GM10266 (cell line): ENCODE measurements at regions not wholly inside any gene's neighbourhood (a gene's known extent, or its start where the extent isn't known, plus 50 kb on each side); places are given as distances from the start of the nearest gene placed in this dataset.

Experiments used
- DNase-seq: peaks from one replicate; pipeline ENCODE4 v3.0.0; 2012; ENCODE audit errors: extremely low spot score
- TF ChIP-seq, protein P1 (sequence below): IDR thresholded peaks from 2 replicates; pipeline ENCODE4 v1.5.1; 2012; ENCODE audit warnings: mild to moderate bottlenecking, low read depth; ENCODE audit not compliant: control insufficient read depth, insufficient read depth; ENCODE audit errors: missing control alignments

DNA sequence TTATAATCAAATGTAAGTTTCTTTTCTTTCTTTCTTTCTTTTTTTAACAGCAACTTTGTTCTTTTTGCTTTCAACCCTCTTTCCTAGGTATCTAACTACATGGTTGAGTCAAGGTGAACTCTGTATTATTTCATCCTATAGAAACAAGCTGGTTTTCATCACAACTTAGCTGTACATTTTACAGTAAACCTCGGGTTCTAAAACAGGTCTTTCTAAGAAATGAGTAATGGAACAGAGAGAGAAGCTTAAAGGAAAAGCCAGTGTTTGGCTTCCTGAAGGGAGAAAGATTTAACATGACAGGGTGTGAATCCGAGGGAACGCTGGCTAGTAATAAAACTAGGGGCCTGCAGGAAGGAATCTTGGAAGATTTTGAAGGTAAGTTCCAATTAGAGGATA is 143.4 kb upstream of the ITGB1 start:
- TF ChIP-seq, protein P1, sequence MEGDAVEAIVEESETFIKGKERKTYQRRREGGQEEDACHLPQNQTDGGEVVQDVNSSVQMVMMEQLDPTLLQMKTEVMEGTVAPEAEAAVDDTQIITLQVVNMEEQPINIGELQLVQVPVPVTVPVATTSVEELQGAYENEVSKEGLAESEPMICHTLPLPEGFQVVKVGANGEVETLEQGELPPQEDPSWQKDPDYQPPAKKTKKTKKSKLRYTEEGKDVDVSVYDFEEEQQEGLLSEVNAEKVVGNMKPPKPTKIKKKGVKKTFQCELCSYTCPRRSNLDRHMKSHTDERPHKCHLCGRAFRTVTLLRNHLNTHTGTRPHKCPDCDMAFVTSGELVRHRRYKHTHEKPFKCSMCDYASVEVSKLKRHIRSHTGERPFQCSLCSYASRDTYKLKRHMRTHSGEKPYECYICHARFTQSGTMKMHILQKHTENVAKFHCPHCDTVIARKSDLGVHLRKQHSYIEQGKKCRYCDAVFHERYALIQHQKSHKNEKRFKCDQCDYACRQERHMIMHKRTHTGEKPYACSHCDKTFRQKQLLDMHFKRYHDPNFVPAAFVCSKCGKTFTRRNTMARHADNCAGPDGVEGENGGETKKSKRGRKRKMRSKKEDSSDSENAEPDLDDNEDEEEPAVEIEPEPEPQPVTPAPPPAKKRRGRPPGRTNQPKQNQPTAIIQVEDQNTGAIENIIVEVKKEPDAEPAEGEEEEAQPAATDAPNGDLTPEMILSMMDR: no peak
- DNase-seq: no peak

DNA sequence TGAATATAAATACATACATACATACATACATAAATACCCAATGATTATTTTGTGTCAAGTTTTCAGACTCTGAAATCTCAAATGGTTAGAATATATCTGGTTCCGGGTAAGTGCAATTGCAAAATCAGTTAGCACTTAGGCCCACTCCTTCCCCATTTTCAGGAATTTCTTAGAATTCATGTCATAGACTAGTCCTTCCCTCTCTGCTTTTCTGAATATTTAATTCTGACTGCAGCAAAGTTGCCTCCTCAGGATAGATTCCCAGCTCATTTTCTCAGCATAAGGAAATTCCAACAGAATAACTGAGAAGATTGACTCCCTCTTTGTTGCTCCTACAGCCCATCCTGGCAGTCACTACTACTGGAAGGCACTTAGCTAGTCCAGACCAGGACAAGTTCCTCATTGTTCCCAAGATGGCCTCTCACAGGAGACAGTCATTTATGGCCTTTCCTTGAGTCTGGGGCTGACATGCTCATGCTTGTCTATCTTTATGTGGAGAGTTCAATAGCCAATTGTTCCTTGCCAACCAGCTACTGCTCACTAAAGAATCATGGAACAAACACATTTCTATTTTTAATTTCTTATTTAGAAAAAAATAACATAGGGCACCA is 142.9 kb upstream of the ITGB1 start:
- no peak for DNase-seq
- TF ChIP-seq, protein P1: no peak

DNA sequence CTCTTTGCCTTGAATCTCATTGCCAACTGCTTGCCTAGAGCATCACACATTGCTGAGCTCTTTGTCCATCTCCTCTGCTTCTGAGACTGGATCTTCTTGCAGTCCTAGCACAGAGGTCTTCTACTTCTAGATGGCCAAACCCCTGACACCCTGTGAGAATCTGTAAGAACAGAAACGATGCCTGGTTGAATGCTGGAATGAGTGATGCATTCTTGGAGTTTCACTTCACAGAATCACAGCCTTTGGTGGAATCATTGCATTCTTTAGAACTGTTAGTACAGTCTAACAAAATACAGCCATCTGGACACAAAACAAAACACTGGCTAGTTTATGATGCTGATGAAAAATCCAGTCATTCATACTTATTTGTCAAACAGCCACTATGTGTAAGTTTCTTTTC is 141.7 kb upstream of the ITGB1 start:
- TF ChIP-seq, protein P1: no peak
- DNase-seq: no peak

DNA sequence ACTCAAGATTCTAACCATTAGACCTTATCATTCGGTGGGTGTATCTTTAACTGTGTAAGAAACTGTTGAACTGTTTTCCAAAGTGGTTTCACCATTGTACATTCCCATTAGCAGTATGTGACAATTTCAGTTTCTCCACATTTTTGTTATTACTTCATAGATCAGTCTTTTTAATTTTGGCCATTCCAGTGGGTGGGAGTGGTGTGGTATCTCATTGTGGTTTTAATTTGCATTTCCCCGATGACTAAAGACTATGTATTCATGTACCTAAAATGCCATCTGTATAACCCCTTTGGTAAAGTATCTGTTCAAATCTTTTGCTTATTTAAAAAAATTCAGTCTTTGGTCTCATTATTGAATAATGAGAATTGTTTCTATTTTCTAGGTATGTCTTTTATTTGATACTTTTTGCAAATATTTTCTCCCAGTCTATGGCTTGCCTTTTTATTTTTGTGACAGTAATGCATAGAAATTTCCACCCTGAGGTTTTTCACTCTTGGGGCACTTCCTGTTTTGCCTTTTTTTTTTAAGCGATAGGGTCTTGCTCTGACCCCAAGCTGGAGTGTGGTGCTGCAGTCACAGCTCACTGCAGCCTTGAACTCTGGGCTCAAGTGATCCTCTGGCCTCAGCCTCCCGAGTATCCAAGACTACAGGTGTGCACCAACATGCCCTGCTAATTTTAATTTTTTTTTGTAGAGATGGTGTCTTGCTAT is 141.1 kb upstream of the ITGB1 start:
- DNase-seq: no peak
- TF ChIP-seq, protein P1: no peak

DNA sequence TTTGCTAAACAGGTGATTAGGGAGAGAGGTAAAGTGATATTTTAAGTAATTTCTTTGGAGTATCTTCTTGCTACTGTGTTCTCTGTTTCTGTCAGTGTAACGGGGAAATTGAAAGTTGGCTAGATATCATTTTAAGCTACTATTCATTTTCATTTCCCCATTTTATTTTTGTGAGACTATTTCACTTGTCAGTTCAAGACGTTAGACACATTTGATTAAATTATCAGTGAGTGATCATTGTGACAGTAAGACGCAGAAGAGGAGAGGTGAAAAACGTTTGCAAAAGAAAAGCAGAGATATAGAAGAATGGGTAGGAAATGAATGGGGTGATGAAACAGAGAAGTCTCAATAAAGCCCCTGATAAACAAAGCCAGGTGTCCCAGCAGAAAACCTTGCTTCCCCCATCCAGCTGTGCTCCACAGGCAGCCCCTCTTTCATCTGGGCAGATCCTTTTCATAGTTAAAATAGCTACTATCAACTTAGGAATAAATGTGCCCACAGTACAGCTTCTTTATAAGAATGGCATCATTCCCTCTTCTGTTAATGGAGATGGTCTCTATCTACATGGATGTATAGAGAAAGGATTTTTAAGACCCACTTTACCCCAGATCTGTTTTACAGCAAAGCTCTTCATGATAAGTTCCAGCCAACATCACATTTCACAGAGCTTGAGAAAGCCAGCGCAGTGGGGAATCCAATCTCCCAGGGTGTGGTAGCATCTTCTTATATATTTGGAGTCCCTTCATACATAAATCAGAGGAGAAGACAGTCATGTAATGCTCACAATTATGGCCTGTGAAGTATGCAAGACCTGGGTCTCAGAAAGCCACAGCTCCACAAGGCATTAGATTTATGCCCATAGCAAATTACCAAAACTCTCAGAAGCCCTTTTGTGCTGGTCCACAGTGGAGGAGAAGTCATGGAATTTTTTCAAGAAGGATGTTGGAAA is 138.1 kb upstream of the ITGB1 start:
- TF ChIP-seq, protein P1: no peak
- no peak for DNase-seq

DNA sequence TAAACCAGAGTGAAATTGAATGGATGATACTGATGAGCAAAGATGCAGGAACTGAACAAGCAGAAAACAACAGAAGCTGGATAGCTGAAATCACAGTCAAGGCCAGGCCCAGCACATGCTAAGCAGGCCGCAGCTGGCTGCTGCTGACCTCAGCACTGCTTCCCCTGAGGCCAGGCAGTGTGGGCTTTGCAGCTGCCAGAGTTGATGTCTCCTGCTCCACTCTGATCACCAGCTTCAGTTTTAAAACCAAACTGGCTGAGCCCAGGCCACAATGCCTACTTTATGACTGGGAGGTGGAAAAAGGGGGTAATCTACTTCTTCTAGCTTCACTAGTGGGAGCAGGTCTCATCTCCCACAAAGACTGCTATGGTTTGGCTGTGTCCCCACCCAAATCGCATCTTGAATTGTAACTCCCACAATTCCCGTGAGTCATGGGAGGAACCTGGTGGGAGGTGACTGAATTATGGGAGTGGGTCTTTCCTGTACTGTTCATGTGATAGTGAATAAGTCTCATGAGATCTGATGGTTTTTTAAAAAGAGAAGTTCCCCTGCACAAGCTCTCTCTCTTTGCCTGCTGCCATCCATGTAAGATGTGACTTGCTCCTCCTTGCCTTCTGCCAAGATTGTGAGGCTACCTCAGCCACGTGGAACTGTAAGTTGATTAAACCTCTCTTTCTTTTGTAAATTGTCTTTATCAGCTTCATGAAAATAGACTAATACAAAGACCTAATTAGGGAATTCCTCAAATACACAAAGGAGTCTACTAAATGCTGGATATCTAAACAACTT is 136.4 kb upstream of the ITGB1 start:
- DNase-seq: no peak
- TF ChIP-seq, protein P1: no peak
